COR-L47 (cell line): ENCODE measurements at regions not wholly inside any gene's neighbourhood (a gene's known extent, or its start where the extent isn't known, plus 50 kb on each side); places are given as distances from the start of the nearest gene placed in this dataset.

Experiments
- DNase-seq: peaks from one replicate; lab custom pipeline; 2025; lab: John Stamatoyannopoulos, UW

GRCh38 chr10:131775833-131776232 is 125.0 kb upstream of the PPP2R2D start:
- no peak for DNase-seq

DNA sequence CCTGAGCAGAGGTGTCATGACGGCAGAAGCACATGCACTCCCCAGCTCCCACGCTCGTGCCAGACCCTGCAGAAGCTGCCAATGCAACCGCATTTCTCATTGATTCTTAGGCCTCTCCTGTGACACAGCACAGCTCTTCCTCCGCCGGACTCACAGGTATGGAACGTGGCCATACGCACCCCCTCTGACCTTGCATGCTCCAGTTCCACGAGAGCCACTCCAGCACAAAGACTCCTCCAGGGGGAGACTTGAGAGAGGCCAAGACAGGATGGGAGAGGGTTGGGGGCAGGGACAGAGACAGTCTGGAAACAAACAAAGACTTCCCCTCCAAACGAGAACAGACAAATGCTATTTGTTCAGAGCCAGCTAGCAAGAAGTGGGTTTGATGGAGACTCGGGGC is 124.3 kb upstream of the PPP2R2D start:
- no peak for DNase-seq

DNA sequence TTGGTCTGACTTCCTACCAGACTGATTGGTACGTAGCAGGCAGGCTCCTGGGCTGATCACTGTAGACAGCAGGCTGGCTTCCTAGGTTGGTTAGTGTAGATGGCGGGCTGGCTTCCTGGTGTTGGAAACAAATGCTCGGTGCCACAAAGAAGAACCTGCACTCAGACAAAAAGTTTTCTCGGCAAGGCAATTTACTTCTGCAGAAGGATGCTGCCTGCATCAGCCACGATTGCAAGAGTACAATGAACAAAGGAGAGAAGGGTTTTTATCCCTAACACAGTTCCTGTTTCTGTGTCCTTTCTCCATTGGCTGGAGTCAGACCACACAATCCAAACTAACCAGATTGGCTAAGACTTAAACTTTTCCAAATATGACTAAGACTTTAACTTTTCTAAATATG is 123.6 kb upstream of the PPP2R2D start:
- DNase-seq = no peak

DNA sequence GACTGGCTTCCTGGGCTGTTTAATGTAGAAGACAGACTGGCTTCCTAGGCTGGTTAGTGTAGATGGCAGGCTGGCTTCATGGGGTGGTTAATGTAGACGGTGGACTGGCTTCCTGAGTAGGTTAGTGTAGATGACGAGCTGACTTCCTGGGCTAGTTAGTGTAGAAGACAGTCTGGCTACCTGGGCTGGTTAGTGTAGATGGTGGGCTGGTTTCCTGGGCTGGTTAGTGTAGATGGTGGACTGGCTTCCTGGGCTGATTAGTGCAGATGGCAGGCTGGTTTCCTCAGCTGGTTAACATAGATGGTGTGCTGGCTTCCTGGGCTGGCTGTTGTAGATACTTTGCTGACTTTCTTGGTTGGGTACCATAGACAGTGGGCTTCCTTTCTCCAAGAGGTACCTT is 122.9 kb upstream of the PPP2R2D start:
- DNase-seq = no peak

DNA sequence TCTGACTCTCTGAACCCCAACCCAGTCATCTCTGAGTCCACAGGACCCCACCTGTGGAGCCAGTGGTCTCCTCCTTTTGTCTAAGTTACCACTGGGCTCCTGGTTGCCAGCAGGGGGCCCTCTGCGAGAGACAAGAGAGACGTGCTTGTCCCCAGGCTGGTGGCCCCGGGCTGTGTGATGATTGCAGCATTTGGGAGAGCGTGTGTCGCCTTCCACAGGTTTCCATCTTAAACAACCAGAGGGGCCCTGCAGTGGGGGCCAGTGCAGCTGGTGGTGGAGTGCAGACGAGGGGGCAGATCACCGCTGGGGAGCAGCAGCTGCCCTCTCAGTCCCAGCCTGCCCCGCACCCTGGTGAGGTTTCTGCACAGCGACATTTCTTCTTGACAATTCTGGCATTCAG is 122.4 kb upstream of the PPP2R2D start:
- DNase-seq = no peak

DNA sequence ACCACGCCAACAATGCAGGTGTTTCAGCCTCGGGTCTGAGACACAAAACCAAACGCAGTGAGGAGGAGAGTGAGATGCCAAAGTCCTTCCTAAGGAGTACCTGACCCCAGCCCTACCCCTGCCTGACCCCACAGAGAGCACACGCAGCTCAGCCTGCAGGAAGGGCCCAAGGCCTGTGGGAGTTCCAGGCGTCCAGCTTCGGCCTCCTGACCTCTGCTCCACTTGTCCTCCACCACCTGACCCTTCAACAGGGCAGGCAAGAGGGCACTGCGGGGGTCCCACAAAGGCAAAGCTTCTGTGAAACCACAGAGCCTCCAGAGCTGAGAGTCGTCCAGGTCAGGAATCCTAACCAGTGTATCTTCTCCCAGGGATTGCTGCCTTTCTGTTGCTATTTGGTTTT is 122.0 kb upstream of the PPP2R2D start:
- DNase-seq = no peak

DNA sequence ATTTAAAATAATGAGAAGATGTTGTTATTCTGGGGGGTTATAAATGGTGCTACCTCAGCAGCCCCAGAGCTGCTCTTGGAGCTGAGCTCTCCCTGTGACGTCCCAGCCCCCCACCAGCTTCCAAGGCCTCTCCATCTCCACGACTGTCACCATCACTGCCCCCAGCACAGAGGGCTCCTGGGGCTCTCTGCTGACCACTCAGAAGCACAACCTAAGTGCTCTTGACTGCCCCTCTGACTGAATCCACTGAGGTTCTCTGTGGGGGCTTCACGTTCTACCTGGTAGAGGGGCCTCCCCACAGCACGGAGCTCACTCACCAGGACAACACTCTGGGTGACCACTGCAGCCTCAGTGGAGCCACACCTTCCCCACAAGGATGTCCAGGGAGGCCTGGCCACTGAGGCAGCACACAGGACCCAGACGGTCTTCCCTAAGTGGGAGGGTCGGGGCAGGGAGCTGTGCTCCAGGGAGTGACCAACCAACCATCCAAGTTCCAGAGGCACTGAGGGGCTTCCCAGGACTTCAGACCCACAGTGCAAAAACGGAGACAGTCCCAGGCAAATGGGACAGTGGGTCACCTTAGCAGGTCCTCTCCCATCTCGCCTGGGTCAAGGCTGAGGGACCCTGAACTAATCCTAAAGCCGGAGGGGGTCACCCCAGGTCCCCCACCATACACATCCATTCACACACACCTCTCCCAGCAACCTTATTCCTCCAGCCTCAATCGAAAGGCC is 121.0 kb upstream of the PPP2R2D start:
- no peak for DNase-seq

DNA sequence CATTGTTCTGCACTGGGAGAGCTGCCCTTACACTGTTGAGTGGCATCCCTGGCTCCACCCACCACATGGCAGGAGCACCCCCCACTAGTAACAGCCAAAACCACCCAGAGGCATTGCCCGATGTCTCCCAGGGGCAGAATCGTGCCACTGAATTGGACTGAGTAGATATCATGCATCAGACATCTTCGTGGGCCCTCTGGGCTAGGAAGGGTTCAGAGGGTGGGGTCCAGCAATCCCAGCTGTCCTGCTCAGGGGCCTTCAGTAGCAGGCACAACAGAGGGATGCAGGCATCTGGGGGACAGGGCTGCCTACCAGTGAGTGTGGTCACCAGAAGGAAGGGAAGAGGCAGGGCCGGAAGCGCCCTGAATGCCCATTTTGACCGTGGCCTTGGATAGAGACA is 119.7 kb upstream of the PPP2R2D start:
- DNase-seq = no peak

- DNase-seq = no peak
These were observed 119.0 kb upstream of the PPP2R2D start for GRCh38 chr10:131781791-131782190.

GRCh38 chr10:131784363-131785120 is 116.3 kb upstream of the PPP2R2D start:
- DNase-seq = no peak

- no peak for DNase-seq
These were observed 115.7 kb upstream of the PPP2R2D start for GRCh38 chr10:131785121-131785460.

GRCh38 chr10:131786756-131787605 is 113.8 kb upstream of the PPP2R2D start:
- no peak for DNase-seq

DNA sequence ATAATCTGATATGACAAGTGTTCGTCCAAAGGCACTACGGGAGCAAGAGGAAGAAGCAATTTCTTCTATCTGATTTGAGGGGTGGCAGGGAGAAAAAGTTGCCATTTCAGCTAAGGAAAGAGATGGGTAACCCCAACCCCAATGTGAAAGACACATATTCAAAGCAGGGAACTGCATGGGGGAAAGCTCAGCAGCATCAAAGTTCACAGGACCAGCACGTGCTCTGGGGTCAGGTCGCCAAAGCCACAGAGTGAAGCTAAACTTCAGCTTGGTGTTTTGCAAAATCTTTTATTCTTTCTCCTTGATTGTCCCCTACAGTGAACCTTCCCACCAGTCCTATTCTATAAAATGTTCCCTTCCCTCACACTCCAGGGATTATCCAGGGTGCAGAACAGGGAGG is 112.8 kb upstream of the PPP2R2D start:
- DNase-seq = no peak

- no peak for DNase-seq
These were observed 112.4 kb upstream of the PPP2R2D start for GRCh38 chr10:131788386-131788785.

- DNase-seq = no peak
These were observed 111.3 kb upstream of the PPP2R2D start for GRCh38 chr10:131789516-131789915.

GRCh38 chr10:131790021-131790420 is 110.8 kb upstream of the PPP2R2D start:
- DNase-seq = no peak

DNA sequence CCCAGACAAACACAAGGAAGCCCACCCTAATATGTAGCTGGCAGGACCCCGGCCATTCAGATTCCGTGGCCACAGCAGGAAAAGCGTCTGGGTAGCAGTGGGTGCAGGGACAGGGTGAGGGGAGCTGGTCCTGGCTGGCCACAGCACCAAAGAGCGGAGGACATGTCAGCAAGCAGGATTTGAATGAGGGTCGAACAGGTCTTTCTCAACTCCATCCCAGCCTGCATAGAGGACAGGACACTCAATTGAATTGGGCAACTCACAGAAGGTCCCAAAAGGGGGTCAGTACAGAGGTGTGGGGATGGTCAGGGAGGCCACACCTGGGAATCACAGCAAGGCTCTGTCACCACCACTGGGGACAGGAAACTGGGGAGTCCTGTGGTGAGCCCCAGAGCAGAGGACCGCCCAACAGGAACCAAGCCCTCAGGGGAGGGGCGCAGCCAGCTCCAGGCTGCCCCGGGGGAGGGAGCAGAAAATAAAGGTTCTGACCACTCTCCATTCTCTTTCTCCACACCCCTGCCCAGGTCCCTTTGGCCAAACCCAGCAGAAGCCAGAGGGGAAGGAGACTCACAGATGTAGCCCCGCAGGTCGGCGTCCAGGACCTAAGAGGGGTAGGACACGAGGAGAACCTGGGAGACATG is 108.7 kb upstream of the PPP2R2D start:
- DNase-seq = no peak

- no peak for DNase-seq
These were observed 108.0 kb upstream of the PPP2R2D start for GRCh38 chr10:131792809-131793208.

- no peak for DNase-seq
These were observed 105.0 kb upstream of the PPP2R2D start for GRCh38 chr10:131795761-131796160.

GRCh38 chr10:131797626-131798025 is 103.2 kb upstream of the PPP2R2D start:
- no peak for DNase-seq

DNA sequence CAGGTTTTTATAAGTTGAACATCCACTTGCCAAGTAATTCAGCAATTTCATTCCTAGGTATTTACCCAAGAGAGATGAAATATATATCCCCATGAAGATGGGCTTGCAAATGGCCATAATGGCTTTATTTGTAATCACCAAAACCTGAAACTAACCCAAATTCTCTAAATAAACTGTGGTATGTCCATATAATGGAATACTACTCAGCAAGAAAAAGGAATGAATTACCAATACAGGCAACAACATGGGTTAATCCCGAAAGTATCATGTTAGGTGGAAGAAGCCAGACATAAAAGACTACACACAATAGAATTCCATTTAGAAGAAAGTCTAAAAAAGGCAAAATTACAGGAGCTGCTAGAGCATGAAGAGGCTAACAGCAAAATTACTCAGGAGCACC is 101.4 kb upstream of the PPP2R2D start:
- DNase-seq = no peak

GRCh38 chr10:131802156-131802915 is 98.5 kb upstream of the PPP2R2D start:
- no peak for DNase-seq
